ENCODE measurements at regions not wholly inside any gene's neighbourhood (a gene's known extent, or its start where the extent isn't known, plus 50 kb on each side); places are given as distances from the start of the nearest gene placed in this dataset.
A peak's percentile ranks its signal among the peaks of the same experiment; 100 is the strongest.

DNA sequence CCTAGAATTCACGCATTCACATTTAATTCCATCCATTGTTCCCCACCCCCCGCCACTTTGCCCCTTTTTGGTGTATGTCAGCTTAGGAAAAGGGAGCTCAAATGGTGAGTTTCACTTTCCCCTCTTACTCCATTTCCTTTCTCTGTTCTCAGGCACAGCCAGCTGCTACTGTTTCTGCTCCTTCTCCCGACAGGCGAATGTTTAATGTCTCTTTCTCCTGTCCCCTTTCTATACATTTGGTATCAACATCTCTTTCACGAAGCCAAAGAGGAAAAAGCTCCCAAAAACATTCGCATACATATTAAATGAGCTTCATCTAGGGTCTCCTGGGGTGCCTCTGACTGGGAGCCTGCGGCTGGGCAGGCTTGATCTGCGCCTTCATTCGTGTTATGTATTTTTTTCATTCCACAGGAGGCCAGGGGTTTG lies 124.2 kb upstream of the SATB2 start:
- Histone ChIP-seq H2BK120ac (ENCODE audit: low read depth, low read length, poor library complexity, severe bottlenecking) (no peak overlapping the region), H3K18ac (ENCODE audit: insufficient read length, low read depth, low read length) (no peak overlapping the region), H3K4me1 (ENCODE audit: insufficient read depth, low read length) (peaks cover 9% of the 10 kb centered on the region), H3K27ac (ENCODE audit: insufficient read length, low read depth, low read length) (no peak overlapping the region), H2AFZ (ENCODE audit: low read length) (peak overlapping the region; percentile 74), H3K23me2 (ENCODE audit: insufficient read length, low read depth, low read length, poor library complexity, severe bottlenecking) (peaks cover 3% of the 10 kb centered on the region), H2BK5ac (ENCODE audit: insufficient read length, low read length) (no peak overlapping the region), H2AK5ac (ENCODE audit: insufficient read length, low read length) (no peak overlapping the region), H2BK12ac (ENCODE audit: insufficient read length, low read depth, low read length) (no peak overlapping the region), H3K9ac (ENCODE audit: extremely low read depth, insufficient read length, low read length) (no peak overlapping the region), H4K8ac (replicated peaks; ENCODE audit: insufficient read length, low read depth, low read length) (no peak overlapping the region), H2BK15ac (ENCODE audit: low read depth, low read length) (no peak overlapping the region), H4K91ac (ENCODE audit: insufficient read length, low read depth, low read length) (no peak overlapping the region), H3K27me3 (ENCODE audit: insufficient read depth, low read length) (no peaks in the 10 kb centered on the region), H3K79me1 (ENCODE audit: insufficient read depth, low read depth, low read length, poor library complexity, severe bottlenecking) (no peaks in the 10 kb centered on the region), H3K56ac (ENCODE audit: insufficient read length, low read depth, low read length) (no peak overlapping the region), H4K20me1 (ENCODE audit: control insufficient read depth, insufficient read depth, insufficient read length) (no peaks in the 10 kb centered on the region), H3K23ac (ENCODE audit: insufficient read length, low read depth, low read length) (no peak overlapping the region), H3K14ac (ENCODE audit: insufficient read depth, low read length) (no peak overlapping the region), H3K4me2 (ENCODE audit: insufficient read depth, insufficient read length, low read length) (peak overlapping the region; percentile 44), H3K9me3 (ENCODE audit: control insufficient read depth, low read depth, low read length) (no peaks in the 10 kb centered on the region), H3T11ph (ENCODE audit: low read length) (no peak overlapping the region), H3K79me2 (ENCODE audit: insufficient read depth, low read length) (no peaks in the 10 kb centered on the region), H3K4ac (ENCODE audit: low read depth, low read length) (no peak overlapping the region), H2BK20ac (ENCODE audit: low read depth, low read length, poor library complexity, severe bottlenecking) (no peak overlapping the region), H4K5ac (ENCODE audit: insufficient read length, low read depth, low read length) (no peak overlapping the region)
- WGBS (ENCODE audit: extremely low coverage, insufficient read length, low lambda C conversion rate), result no CpG with 5 or more reads among the region's 9 CpGs
- TF ChIP-seq, protein P1, sequence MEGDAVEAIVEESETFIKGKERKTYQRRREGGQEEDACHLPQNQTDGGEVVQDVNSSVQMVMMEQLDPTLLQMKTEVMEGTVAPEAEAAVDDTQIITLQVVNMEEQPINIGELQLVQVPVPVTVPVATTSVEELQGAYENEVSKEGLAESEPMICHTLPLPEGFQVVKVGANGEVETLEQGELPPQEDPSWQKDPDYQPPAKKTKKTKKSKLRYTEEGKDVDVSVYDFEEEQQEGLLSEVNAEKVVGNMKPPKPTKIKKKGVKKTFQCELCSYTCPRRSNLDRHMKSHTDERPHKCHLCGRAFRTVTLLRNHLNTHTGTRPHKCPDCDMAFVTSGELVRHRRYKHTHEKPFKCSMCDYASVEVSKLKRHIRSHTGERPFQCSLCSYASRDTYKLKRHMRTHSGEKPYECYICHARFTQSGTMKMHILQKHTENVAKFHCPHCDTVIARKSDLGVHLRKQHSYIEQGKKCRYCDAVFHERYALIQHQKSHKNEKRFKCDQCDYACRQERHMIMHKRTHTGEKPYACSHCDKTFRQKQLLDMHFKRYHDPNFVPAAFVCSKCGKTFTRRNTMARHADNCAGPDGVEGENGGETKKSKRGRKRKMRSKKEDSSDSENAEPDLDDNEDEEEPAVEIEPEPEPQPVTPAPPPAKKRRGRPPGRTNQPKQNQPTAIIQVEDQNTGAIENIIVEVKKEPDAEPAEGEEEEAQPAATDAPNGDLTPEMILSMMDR (conservative IDR thresholded peaks at IDR 0.05), result no peak
- peaks cover 30 to 33% of the 10 kb centered on the region in 2 experiments for H3K4me1 Mint-ChIP-seq
- H3K27ac Mint-ChIP-seq, result peak overlapping the region; percentile 88 to 97 (median 91)
- peak overlapping the region; percentile 55 to 73 for H3K4me3 Mint-ChIP-seq
- no peaks in the 10 kb centered on the region for H3K9me3 Mint-ChIP-seq
- no peaks in the 10 kb centered on the region for H3K36me3 Mint-ChIP-seq (ENCODE audit: insufficient read depth in 1 of 3, low read depth in 3 of 3)
- H3K27me3 Mint-ChIP-seq (ENCODE audit: low read depth), result no peaks in the 10 kb centered on the region
- DNase-seq, result no peak

Measured in H9 (cell line).